GM12878 (cell line): ENCODE measurements at regions not wholly inside any gene's neighbourhood (a gene's known extent, or its start where the extent isn't known, plus 50 kb on each side); places are given as distances from the start of the nearest gene placed in this dataset.
A peak's percentile ranks its signal among the peaks of the same experiment; 100 is the strongest.

Experiments
- ATAC-seq: fragments of 200-7000 bp; cut with Tn5 transposase; 3 replicates; pipeline ENCODE4 v1.9.1; 2020; ENCODE audit warnings: mild to moderate bottlenecking, moderate library complexity
- BruUV-seq: library from RNA; stranded (reverse); fragments of 400-500 nt; replicated peaks from 2 replicates; lab custom pipeline; 2021; lab: Mats Ljungman, UMichigan
- CTCF ChIA-PET: fragments of 300-600 bp; sonication (Branson Sonifier 250); formaldehyde crosslinking; extraction: SDS; loops from one replicate; lab custom pipeline; 2021; ENCODE audit warnings: inconsistent platforms; lab: Yijun Ruan, JAX
- POLR2A ChIA-PET: fragments of 350-600 bp; formaldehyde crosslinking; extraction: SDS; loops from one replicate; lab custom pipeline; 2021; ENCODE audit warnings: inconsistent platforms; lab: Charles Lee
- RAD21 ChIA-PET: fragments of 300-600 bp; sonication (Branson Sonifier 250); formaldehyde crosslinking; loops from one replicate; lab custom pipeline; 2023; ENCODE audit warnings: antibody characterized with exemption; ENCODE audit not compliant: unreplicated experiment; lab: Charles Lee
- SMC1A ChIA-PET: fragments of 300-600 bp; sonication (Branson Sonifier 250); formaldehyde crosslinking; loops from one replicate; lab custom pipeline; 2023; ENCODE audit not compliant: unreplicated experiment, uncharacterized antibody; lab: Charles Lee
- DNase-seq: peaks from one replicate; pipeline ENCODE4 v3.0.0-alpha.2; 2011; ENCODE audit warnings: low read depth, low spot score
- FAIRE-seq: peaks from 3 replicates; lab custom pipeline; 2011; peaks lifted over from hg19 to GRCh38; lab: Jason Lieb, UNC
- H2AFZ ChIP-seq: 2 replicates; pipeline ENCODE4 v1.6.0; 2011; ENCODE audit warnings: low read depth, low read length, control low read depth; ENCODE audit not compliant: control insufficient read depth
- H3K27ac ChIP-seq: 2 replicates; pipeline ENCODE4 v1.5.1; 2011; ENCODE audit warnings: control low read depth; ENCODE audit not compliant: control insufficient read depth, insufficient read depth
- H3K27me3 ChIP-seq, 2 experiments: replicated peaks in 1 of 2; 2 replicates each; pipeline versions ENCODE4 v1.6.0 to v1.6.1; 2011; ENCODE audit warnings: low read length in 1 of 2; ENCODE audit not compliant: control insufficient read depth in 2 of 2, insufficient read depth in 2 of 2
- H3K36me3 ChIP-seq, 2 experiments: 2 replicates each; pipeline ENCODE4 v1.5.1; 2011; ENCODE audit warnings: low read length in 1 of 2; ENCODE audit not compliant: control insufficient read depth in 2 of 2, insufficient read depth in 2 of 2
- H3K4me1 ChIP-seq: 2 replicates; pipeline ENCODE4 v1.6.1; 2011; ENCODE audit warnings: mild to moderate bottlenecking, low read length, moderate library complexity, mixed read lengths; ENCODE audit not compliant: control insufficient read depth, insufficient read depth
- H3K4me2 ChIP-seq: 2 replicates; pipeline ENCODE4 v1.6.0; 2011; ENCODE audit warnings: control low read depth; ENCODE audit not compliant: control insufficient read depth, insufficient read depth
- H3K4me3 ChIP-seq: fragments of 200-600 bp; sonication (generic); 2 replicates; pipeline ENCODE4 v1.5.1; 2016
- H3K79me2 ChIP-seq: 2 replicates; pipeline ENCODE4 v1.6.0; 2011; ENCODE audit warnings: low read length; ENCODE audit not compliant: control insufficient read depth, insufficient read depth
- H3K9ac ChIP-seq: 2 replicates; pipeline ENCODE4 v1.8.0; 2011; ENCODE audit warnings: low read length, control low read depth, mixed read lengths; ENCODE audit not compliant: control insufficient read depth, insufficient read depth
- H3K9me3 ChIP-seq: replicated peaks from 3 replicates; pipeline ENCODE4 v1.5.1; 2011; ENCODE audit warnings: mild to moderate bottlenecking, low read length; ENCODE audit not compliant: control insufficient read depth, insufficient read depth
- H4K20me1 ChIP-seq: 2 replicates; pipeline ENCODE4 v1.6.0; 2011; ENCODE audit not compliant: control insufficient read depth, insufficient read depth
- RAD21 ChIP-seq: IDR thresholded peaks from 2 replicates; pipeline ENCODE4 v1.6.1; 2011; ENCODE audit warnings: mild to moderate bottlenecking, low read depth, low read length, moderate library complexity; ENCODE audit not compliant: insufficient read depth
- SMC3 ChIP-seq: IDR thresholded peaks from 2 replicates; pipeline ENCODE4 v1.6.1; 2011; ENCODE audit warnings: low read length, improper control_type of control experiment, borderline replicate concordance
- WGBS: methylation state at CpG from one replicate; pipeline ENCODE4 v1.1.6; 2016; ENCODE audit warnings: low lambda C conversion rate; ENCODE audit not compliant: insufficient replicate concordance, insufficient coverage; ENCODE audit errors: missing lambda C conversion rate; 5-methylcytosine and 5-hydroxymethylcytosine counted together
- in situ Hi-C: fragments of 300-500 bp; cut with MboI; formaldehyde crosslinking; loops from 9 replicates; pipeline ENCODE4 v1.14.3; 2018; ENCODE audit warnings: mixed read lengths
- intact Hi-C: fragments of 100-400 bp; cut with micrococcal nuclease; formaldehyde crosslinking; loops from one replicate; pipeline ENCODE4 v1.14.2; 2022; ENCODE audit not compliant: unreplicated experiment
- TF ChIP-seq, protein P1 (sequence below): fragments of 450-650 bp; formaldehyde crosslinking; IDR thresholded peaks from 2 replicates; pipeline ENCODE4 v1.4.0; 2020; ENCODE audit warnings: mild to moderate bottlenecking, moderate library complexity

GRCh38 chr12:45655186-45655585, 74.3 kb upstream of the ARID2 start:
- Histone ChIP-seq H3K9ac (no peak overlapping the region), H3K27me3 (peaks cover 0 to under 1% of the 10 kb centered on the region in 2 experiments; a peak in 1 of 4 replicates), H3K36me3 (no peaks in the 10 kb centered on the region), H2AFZ (no peak overlapping the region), H3K4me2 (no peak overlapping the region), H3K4me1 (no peaks in the 10 kb centered on the region), H3K79me2 (no peaks in the 10 kb centered on the region), H3K9me3 (no peaks in the 10 kb centered on the region; the same call in 2 of the 3 replicates), H3K4me3 (no peak overlapping the region), H3K27ac (no peak overlapping the region), H4K20me1 (no peaks in the 10 kb centered on the region)
- DNase-seq (no peak), ATAC-seq (peak; percentile 73), FAIRE-seq (peak; percentile 49)
- intact Hi-C loops = no loop called here
- WGBS = 54% methylated on average over 5 of the region's 5 CpGs
- no TSS peak for BruUV-seq
- 0 out of 2 replicates have a peak, but pooled peaks have one; percentile 7 for TF ChIP-seq SMC3
- TF ChIP-seq, protein P1, sequence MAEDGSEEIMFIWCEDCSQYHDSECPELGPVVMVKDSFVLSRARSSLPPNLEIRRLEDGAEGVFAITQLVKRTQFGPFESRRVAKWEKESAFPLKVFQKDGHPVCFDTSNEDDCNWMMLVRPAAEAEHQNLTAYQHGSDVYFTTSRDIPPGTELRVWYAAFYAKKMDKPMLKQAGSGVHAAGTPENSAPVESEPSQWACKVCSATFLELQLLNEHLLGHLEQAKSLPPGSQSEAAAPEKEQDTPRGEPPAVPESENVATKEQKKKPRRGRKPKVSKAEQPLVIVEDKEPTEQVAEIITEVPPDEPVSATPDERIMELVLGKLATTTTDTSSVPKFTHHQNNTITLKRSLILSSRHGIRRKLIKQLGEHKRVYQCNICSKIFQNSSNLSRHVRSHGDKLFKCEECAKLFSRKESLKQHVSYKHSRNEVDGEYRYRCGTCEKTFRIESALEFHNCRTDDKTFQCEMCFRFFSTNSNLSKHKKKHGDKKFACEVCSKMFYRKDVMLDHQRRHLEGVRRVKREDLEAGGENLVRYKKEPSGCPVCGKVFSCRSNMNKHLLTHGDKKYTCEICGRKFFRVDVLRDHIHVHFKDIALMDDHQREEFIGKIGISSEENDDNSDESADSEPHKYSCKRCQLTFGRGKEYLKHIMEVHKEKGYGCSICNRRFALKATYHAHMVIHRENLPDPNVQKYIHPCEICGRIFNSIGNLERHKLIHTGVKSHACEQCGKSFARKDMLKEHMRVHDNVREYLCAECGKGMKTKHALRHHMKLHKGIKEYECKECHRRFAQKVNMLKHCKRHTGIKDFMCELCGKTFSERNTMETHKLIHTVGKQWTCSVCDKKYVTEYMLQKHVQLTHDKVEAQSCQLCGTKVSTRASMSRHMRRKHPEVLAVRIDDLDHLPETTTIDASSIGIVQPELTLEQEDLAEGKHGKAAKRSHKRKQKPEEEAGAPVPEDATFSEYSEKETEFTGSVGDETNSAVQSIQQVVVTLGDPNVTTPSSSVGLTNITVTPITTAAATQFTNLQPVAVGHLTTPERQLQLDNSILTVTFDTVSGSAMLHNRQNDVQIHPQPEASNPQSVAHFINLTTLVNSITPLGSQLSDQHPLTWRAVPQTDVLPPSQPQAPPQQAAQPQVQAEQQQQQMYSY (CRISPR knock-in tag) = no peak
- TF ChIP-seq RAD21 = peak; percentile 30; the same call in 1 of the 2 replicates
- ChIA-PET CTCF (interaction anchor here (0.9 to 1.3 kb wide), 2 partner anchors 68 to 111 kb away, joined by 3 to 6 read pairs; no protein-coding TSS in a partner anchor), RAD21 (interaction anchor here (1.0 kb wide), 1 partner anchor 111 kb away, joined by 3 read pairs; no protein-coding TSS in a partner anchor), POLR2A (interaction anchor here (0.6 kb wide), 1 partner anchor 85 kb away, joined by 3 read pairs; no protein-coding TSS in a partner anchor), SMC1A (interaction anchor here (0.7 to 1.9 kb wide), 3 partner anchors 14 to 306 kb away, joined by 3 to 4 read pairs (median 3); no protein-coding TSS in a partner anchor)
- in situ Hi-C loops = no loop called here
